Left forelimb (tissue), 1 donor: ENCODE measurements at regions not wholly inside any gene's neighbourhood (a gene's known extent, or its start where the extent isn't known, plus 50 kb on each side); places are given as distances from the start of the nearest gene placed in this dataset.
"Not testable (repeated sequence)": the region's sequence is repeated elsewhere in the genome, so short reads cannot be mapped to it uniquely, and the experiment has no call there.

ENCODE experiments used
- DNase-seq: peaks from one replicate; pipeline ENCODE4 v3.0.0-alpha.2; 2018; ENCODE audit warnings: low spot score

- DNase-seq: no peak
These were observed 206.4 kb upstream of the CFAP20DC start for GRCh38 chr3:59256230-59256629.

GRCh38 chr3:59254976-59255375 is 205.2 kb upstream of the CFAP20DC start:
- no peak for DNase-seq

- DNase-seq: no peak
These were observed 204.6 kb upstream of the CFAP20DC start for GRCh38 chr3:59254433-59254832.

GRCh38 chr3:59253523-59253922 is 203.7 kb upstream of the CFAP20DC start:
- no peak for DNase-seq

GRCh38 chr3:59251869-59252268 is 202.0 kb upstream of the CFAP20DC start:
- DNase-seq: no peak

GRCh38 chr3:59250600-59250999 is 200.8 kb upstream of the CFAP20DC start:
- no peak for DNase-seq

GRCh38 chr3:59249698-59250361 is 200.0 kb upstream of the CFAP20DC start:
- DNase-seq: no peak

GRCh38 chr3:59249004-59249403 is 199.2 kb upstream of the CFAP20DC start:
- DNase-seq: no peak

- no peak for DNase-seq
These were observed 197.6 kb upstream of the CFAP20DC start for GRCh38 chr3:59247402-59247841.

- no peak for DNase-seq
These were observed 197.0 kb upstream of the CFAP20DC start for GRCh38 chr3:59246719-59247401.

- DNase-seq: no peak
These were observed 196.2 kb upstream of the CFAP20DC start for GRCh38 chr3:59245859-59246501.

- DNase-seq: no peak
These were observed 195.6 kb upstream of the CFAP20DC start for GRCh38 chr3:59245300-59245858.

- DNase-seq: no peak
These were observed 194.5 kb upstream of the CFAP20DC start for GRCh38 chr3:59244343-59244742.

GRCh38 chr3:59243476-59243875 is 193.7 kb upstream of the CFAP20DC start:
- DNase-seq: no peak

GRCh38 chr3:59240666-59241255 is 190.9 kb upstream of the CFAP20DC start:
- DNase-seq: no peak

- no peak for DNase-seq
These were observed 187.3 kb upstream of the CFAP20DC start for GRCh38 chr3:59237121-59237520.

- DNase-seq: no peak
These were observed 185.8 kb upstream of the CFAP20DC start for GRCh38 chr3:59235634-59236012.

- DNase-seq: no peak
These were observed 185.2 kb upstream of the CFAP20DC start for GRCh38 chr3:59234884-59235633.

GRCh38 chr3:59230379-59230778 is 180.6 kb upstream of the CFAP20DC start:
- DNase-seq: not testable (repeated sequence)

- no peak for DNase-seq
These were observed 164.0 kb upstream of the CFAP20DC start for GRCh38 chr3:59213860-59214259.

GRCh38 chr3:59212128-59212779 is 162.4 kb upstream of the CFAP20DC start:
- DNase-seq: no peak
